GM23248 (cell line): ENCODE measurements at regions not wholly inside any gene's neighbourhood (a gene's known extent, or its start where the extent isn't known, plus 50 kb on each side); places are given as distances from the start of the nearest gene placed in this dataset.
"Not testable (repeated sequence)": the region's sequence is repeated elsewhere in the genome, so short reads cannot be mapped to it uniquely, and the experiment has no call there.

ENCODE experiments used
- DNase-seq: peaks from one replicate; pipeline ENCODE4 v3.0.0-alpha.2; 2015
- H2AFZ ChIP-seq: fragments of 200-600 bp; sonication (generic); 2 replicates; pipeline ENCODE4 v1.6.1; 2016; ENCODE audit warnings: antibody characterized with exemption
- H3F3A ChIP-seq: fragments of 200-600 bp; sonication (generic); 2 replicates; pipeline ENCODE4 v1.6.1; 2016; ENCODE audit warnings: mild to moderate bottlenecking, antibody characterized with exemption, mixed run types; ENCODE audit not compliant: insufficient read depth
- H3K27ac ChIP-seq: fragments of 200-600 bp; sonication (generic); 2 replicates; pipeline ENCODE4 v1.5.1; 2016; ENCODE audit warnings: mild to moderate bottlenecking
- H3K27me3 ChIP-seq: fragments of 200-600 bp; sonication (generic); replicated peaks from 2 replicates; pipeline ENCODE4 v1.6.1; 2016; ENCODE audit warnings: mild to moderate bottlenecking; ENCODE audit not compliant: insufficient read depth
- H3K36me3 ChIP-seq: fragments of 200-600 bp; sonication (generic); 2 replicates; pipeline ENCODE4 v1.6.1; 2016; ENCODE audit warnings: low read depth, mild to moderate bottlenecking
- H3K4me1 ChIP-seq: fragments of 200-600 bp; sonication (generic); 2 replicates; pipeline ENCODE4 v1.6.1; 2016; ENCODE audit warnings: mild to moderate bottlenecking; ENCODE audit not compliant: insufficient read depth
- H3K4me2 ChIP-seq: fragments of 200-600 bp; sonication (generic); one replicate; pipeline ENCODE4 v1.6.1; 2016; ENCODE audit warnings: mild to moderate bottlenecking; ENCODE audit not compliant: unreplicated experiment
- H3K4me3 ChIP-seq: fragments of 200-600 bp; sonication (generic); 2 replicates; pipeline ENCODE4 v1.5.1; 2016; ENCODE audit warnings: mild to moderate bottlenecking
- H3K79me2 ChIP-seq: fragments of 200-600 bp; sonication (generic); 2 replicates; pipeline ENCODE4 v1.6.1; 2016; ENCODE audit warnings: mild to moderate bottlenecking; ENCODE audit not compliant: insufficient read depth
- H3K9ac ChIP-seq: fragments of 200-600 bp; sonication (generic); 2 replicates; pipeline ENCODE4 v1.6.1; 2016; ENCODE audit warnings: mild to moderate bottlenecking
- H3K9me2 ChIP-seq: fragments of 200-600 bp; sonication (generic); 2 replicates; pipeline ENCODE4 v1.6.1; 2016; ENCODE audit warnings: mixed run types, mild to moderate bottlenecking, moderate library complexity; ENCODE audit not compliant: insufficient read depth
- H3K9me3 ChIP-seq: fragments of 200-600 bp; sonication (generic); one replicate; pipeline ENCODE4 v1.6.1; 2017; ENCODE audit warnings: low read depth
- H4K20me1 ChIP-seq: fragments of 200-600 bp; sonication (generic); 2 replicates; pipeline ENCODE4 v1.6.0; 2016; ENCODE audit not compliant: insufficient read depth
- EZH2 ChIP-seq: fragments of 200-600 bp; sonication (generic); IDR thresholded peaks from 2 replicates; pipeline ENCODE4 v1.6.1; 2018; ENCODE audit warnings: antibody characterized with exemption, mild to moderate bottlenecking; ENCODE audit not compliant: insufficient read depth, poor library complexity, severe bottlenecking
- EZH2phosphoT487 ChIP-seq: fragments of 200-600 bp; sonication (generic); IDR thresholded peaks from 2 replicates; pipeline ENCODE4 v1.6.1; 2018; ENCODE audit warnings: antibody characterized with exemption, moderate library complexity, mild to moderate bottlenecking, low read depth; ENCODE audit not compliant: insufficient read depth
- WGBS, 2 experiments: methylation state at CpG; one replicate each; pipeline ENCODE4 v1.1.6; 2015 to 2017; ENCODE audit warnings: low lambda C conversion rate in 2 of 2, low coverage in 1 of 2; ENCODE audit errors: missing lambda C conversion rate in 2 of 2; 5-methylcytosine and 5-hydroxymethylcytosine counted together
- in situ Hi-C: fragments of 300-500 bp; cut with MboI; formaldehyde crosslinking; loops from 2 replicates; pipeline ENCODE4 v1.15.0; 2020

DNA sequence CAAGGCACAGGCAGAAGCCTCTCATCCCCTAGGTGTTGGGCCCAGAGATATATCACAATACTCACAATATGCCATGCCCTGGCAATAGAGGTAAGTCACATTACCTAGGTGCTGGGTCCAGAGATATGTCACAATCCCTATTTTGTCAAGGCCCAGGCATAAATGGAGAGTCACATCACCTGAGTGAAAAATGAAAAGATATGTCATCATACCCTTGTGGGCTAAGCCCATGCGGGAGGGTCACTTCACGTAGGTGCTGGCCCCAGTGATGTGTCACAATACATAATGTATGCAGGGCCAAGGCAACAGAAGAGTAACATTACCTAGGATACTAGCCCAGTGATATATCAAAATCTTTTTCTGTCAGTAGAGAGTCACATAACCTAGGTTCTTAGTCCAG, 127.0 kb downstream of the ZNF675 start:
- no peak overlapping the region for H3K4me2 ChIP-seq
- DNase-seq: no peak
- H3F3A ChIP-seq: no peaks in the 10 kb centered on the region
- in situ Hi-C loops: no loop called here
- H3K36me3 ChIP-seq: no peaks in the 10 kb centered on the region
- no peaks in the 10 kb centered on the region for H3K4me1 ChIP-seq
- 44 to 56% methylated on average over 2 of the region's 2 CpGs for WGBS, 2 experiments
- H4K20me1 ChIP-seq: no peaks in the 10 kb centered on the region
- H3K9ac ChIP-seq: no peak overlapping the region
- no peaks in the 10 kb centered on the region for H3K9me2 ChIP-seq
- H3K9me3 ChIP-seq: no peaks in the 10 kb centered on the region
- no peak overlapping the region for H3K4me3 ChIP-seq
- H3K79me2 ChIP-seq: no peaks in the 10 kb centered on the region
- no peak for TF ChIP-seq EZH2
- H3K27ac ChIP-seq: no peak overlapping the region
- H2AFZ ChIP-seq: no peak overlapping the region
- no peaks in the 10 kb centered on the region for H3K27me3 ChIP-seq

- no peak overlapping the region for H3K4me3 ChIP-seq
- no peaks in the 10 kb centered on the region for H3K27me3 ChIP-seq
- no peak overlapping the region for H3K9ac ChIP-seq
- no peaks in the 10 kb centered on the region for H3K9me2 ChIP-seq
- H2AFZ ChIP-seq: no peak overlapping the region
- H3K4me2 ChIP-seq: no peak overlapping the region
- no peak for DNase-seq
- TF ChIP-seq EZH2 (no peak), EZH2phosphoT487 (no peak)
- in situ Hi-C loops: no loop called here
- 7 to 16% methylated on average over 4 of the region's 4 CpGs for WGBS, 2 experiments
- H3K79me2 ChIP-seq: no peaks in the 10 kb centered on the region
- no peaks in the 10 kb centered on the region for H3K36me3 ChIP-seq
- H3F3A ChIP-seq: no peaks in the 10 kb centered on the region
- no peaks in the 10 kb centered on the region for H3K4me1 ChIP-seq
- no peaks in the 10 kb centered on the region for H3K9me3 ChIP-seq
- H4K20me1 ChIP-seq: no peaks in the 10 kb centered on the region
- no peak overlapping the region for H3K27ac ChIP-seq
Observed at GRCh38 chr19:23558541-23558940, 128.5 kb downstream of the ZNF675 start.

DNA sequence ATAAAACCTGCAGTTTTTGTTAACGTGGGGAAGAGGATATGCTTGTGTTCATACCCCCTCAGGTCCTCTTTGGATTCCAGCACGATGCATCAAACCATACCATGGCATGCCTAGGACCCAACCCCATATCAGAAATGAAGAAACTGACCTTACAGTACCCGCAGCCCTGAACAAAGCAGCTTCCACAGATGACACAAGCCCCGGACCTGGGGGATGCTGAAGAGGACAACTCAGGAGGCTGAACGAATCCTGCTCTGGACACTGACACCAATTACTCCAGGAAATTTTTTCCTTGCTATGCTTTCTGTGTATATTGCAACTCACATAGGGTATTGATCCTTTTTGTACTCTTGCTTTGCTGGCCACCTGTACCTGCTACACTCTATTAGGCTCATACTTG, 129.6 kb downstream of the ZNF675 start:
- no peak overlapping the region for H3K4me2 ChIP-seq
- H3K9ac ChIP-seq: no peak overlapping the region
- no peak overlapping the region for H3K27ac ChIP-seq
- DNase-seq: no peak
- in situ Hi-C loops: no loop called here
- H3K9me3 ChIP-seq: no peaks in the 10 kb centered on the region
- no peaks in the 10 kb centered on the region for H3F3A ChIP-seq
- H3K9me2 ChIP-seq: no peaks in the 10 kb centered on the region
- H2AFZ ChIP-seq: no peak overlapping the region
- no peaks in the 10 kb centered on the region for H3K36me3 ChIP-seq
- no peaks in the 10 kb centered on the region for H3K27me3 ChIP-seq
- TF ChIP-seq EZH2phosphoT487 (no peak), EZH2 (no peak)
- WGBS, 2 experiments: 18 to 27% methylated on average over 5 of the region's 5 CpGs
- no peak overlapping the region for H3K4me3 ChIP-seq
- no peaks in the 10 kb centered on the region for H3K4me1 ChIP-seq
- no peaks in the 10 kb centered on the region for H4K20me1 ChIP-seq
- H3K79me2 ChIP-seq: no peaks in the 10 kb centered on the region

GRCh38 chr19:23554548-23554947, 132.5 kb downstream of the ZNF675 start:
- no peak overlapping the region for H3K27ac ChIP-seq
- no peak overlapping the region for H3K9ac ChIP-seq
- no peaks in the 10 kb centered on the region for H3K4me1 ChIP-seq
- in situ Hi-C loops: no loop called here
- no peaks in the 10 kb centered on the region for H3K9me2 ChIP-seq
- no peaks in the 10 kb centered on the region for H3K27me3 ChIP-seq
- DNase-seq: no peak
- no peaks in the 10 kb centered on the region for H4K20me1 ChIP-seq
- H2AFZ ChIP-seq: no peak overlapping the region
- no peaks in the 10 kb centered on the region for H3F3A ChIP-seq
- no peak overlapping the region for H3K4me3 ChIP-seq
- TF ChIP-seq EZH2phosphoT487 (no peak), EZH2 (no peak)
- no peaks in the 10 kb centered on the region for H3K36me3 ChIP-seq
- 30 to 49% methylated on average over 1 of the region's 1 CpG for WGBS, 2 experiments
- H3K9me3 ChIP-seq: no peaks in the 10 kb centered on the region
- H3K79me2 ChIP-seq: no peaks in the 10 kb centered on the region
- no peak overlapping the region for H3K4me2 ChIP-seq

DNA sequence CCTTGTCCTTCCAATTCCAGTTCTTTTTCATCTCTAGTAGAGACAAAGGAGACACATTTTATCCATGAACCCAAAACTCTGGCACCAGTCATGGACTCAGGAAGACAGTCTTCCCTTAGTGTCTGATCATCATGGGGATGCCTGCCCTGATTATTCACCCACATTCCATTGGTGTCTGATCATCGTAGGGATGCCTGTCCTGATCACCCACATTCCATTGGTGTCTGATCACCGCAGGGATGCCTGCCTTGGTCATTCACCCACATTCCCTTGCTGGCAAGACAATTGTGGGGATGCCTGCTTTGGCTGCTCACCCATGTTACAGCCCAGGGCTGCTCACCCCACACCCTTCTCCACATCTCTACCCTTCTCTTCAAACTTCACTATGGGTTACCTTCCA, 136.9 kb downstream of the ZNF675 start:
- H3K9me3 ChIP-seq, H3K9ac ChIP-seq, H3F3A ChIP-seq, H3K79me2 ChIP-seq, H3K36me3 ChIP-seq, in situ Hi-C loops, H3K27ac ChIP-seq, H3K4me3 ChIP-seq, H3K4me2 ChIP-seq, H3K27me3 ChIP-seq, H4K20me1 ChIP-seq, H2AFZ ChIP-seq, H3K9me2 ChIP-seq, H3K4me1 ChIP-seq: not testable (repeated sequence)
- DNase-seq: peak; percentile 27
- 20 to 39% methylated on average over 2 of the region's 2 CpGs for WGBS, 2 experiments
